Neural cell (in vitro differentiated cells): ENCODE measurements at regions not wholly inside any gene's neighbourhood (a gene's known extent, or its start where the extent isn't known, plus 50 kb on each side); places are given as distances from the start of the nearest gene placed in this dataset.

Experiments
- CTCF ChIP-seq: fragments of 450-650 bp; IDR thresholded peaks from 2 replicates; pipeline ENCODE4 v1.5.1; 2014; ENCODE audit warnings: antibody characterized with exemption, mild to moderate bottlenecking, moderate library complexity; ENCODE audit not compliant: poor library complexity, severe bottlenecking
- EP300 ChIP-seq: fragments of 450-650 bp; conservative IDR thresholded peaks from 2 replicates; pipeline ENCODE4 v1.6.1; 2014; ENCODE audit warnings: antibody characterized with exemption, mild to moderate bottlenecking, moderate library complexity; ENCODE audit not compliant: poor library complexity, severe bottlenecking
- EZH2 ChIP-seq: fragments of 200-600, 300-800 bp; shearing (Covaris generic), sonication (generic); IDR thresholded peaks from 2 replicates; pipeline ENCODE4 v1.6.1; 2014; ENCODE audit warnings: antibody characterized with exemption, low read length, borderline replicate concordance, mild to moderate bottlenecking; ENCODE audit not compliant: insufficient read depth, poor library complexity, severe bottlenecking
- MXI1 ChIP-seq: fragments of 450-650 bp; conservative IDR thresholded peaks from 2 replicates; pipeline ENCODE4 v1.6.1; 2014; ENCODE audit warnings: antibody characterized with exemption, mild to moderate bottlenecking; ENCODE audit not compliant: poor library complexity, severe bottlenecking
- POLR2AphosphoS5 ChIP-seq: IDR thresholded peaks from 2 replicates; pipeline ENCODE4 v1.6.1; 2012
- RAD21 ChIP-seq: fragments of 450-650 bp; conservative IDR thresholded peaks from 2 replicates; pipeline ENCODE4 v1.6.1; 2014; ENCODE audit warnings: antibody characterized with exemption, mild to moderate bottlenecking, moderate library complexity
- REST ChIP-seq: IDR thresholded peaks from 2 replicates; pipeline ENCODE4 v1.6.1; 2012; ENCODE audit warnings: borderline replicate concordance
- SMC3 ChIP-seq: fragments of 450-650 bp; conservative IDR thresholded peaks from 2 replicates; pipeline ENCODE4 v1.6.1; 2014; ENCODE audit warnings: antibody characterized with exemption, mild to moderate bottlenecking, moderate library complexity; ENCODE audit not compliant: poor library complexity
- TAF1 ChIP-seq: IDR thresholded peaks from 2 replicates; pipeline ENCODE4 v1.6.1; 2012; ENCODE audit warnings: low read depth

GRCh38 chr17:71360301-71360700 lies 760.5 kb upstream of the SOX9 start:
- TF ChIP-seq RAD21 (no peak), CTCF (no peak), EP300 (no peak), TAF1 (no peak), SMC3 (no peak), POLR2AphosphoS5 (no peak), EZH2 (no peak), REST (no peak), MXI1 (no peak)
